CD4-positive, alpha-beta T cell treated with Interleukin-17A for 4 hours (primary cell): ENCODE measurements at regions not wholly inside any gene's neighbourhood (a gene's known extent, or its start where the extent isn't known, plus 50 kb on each side); places are given as distances from the start of the nearest gene placed in this dataset.
A peak's percentile ranks its signal among the peaks of the same experiment; 100 is the strongest.
"Not testable (repeated sequence)": the region's sequence is repeated elsewhere in the genome, so short reads cannot be mapped to it uniquely, and the experiment has no call there.

ENCODE experiments used
- DNase-seq: peaks from one replicate; pipeline ENCODE4 v3.0.0-alpha.2; 2020; ENCODE audit warnings: mixed read lengths

DNA sequence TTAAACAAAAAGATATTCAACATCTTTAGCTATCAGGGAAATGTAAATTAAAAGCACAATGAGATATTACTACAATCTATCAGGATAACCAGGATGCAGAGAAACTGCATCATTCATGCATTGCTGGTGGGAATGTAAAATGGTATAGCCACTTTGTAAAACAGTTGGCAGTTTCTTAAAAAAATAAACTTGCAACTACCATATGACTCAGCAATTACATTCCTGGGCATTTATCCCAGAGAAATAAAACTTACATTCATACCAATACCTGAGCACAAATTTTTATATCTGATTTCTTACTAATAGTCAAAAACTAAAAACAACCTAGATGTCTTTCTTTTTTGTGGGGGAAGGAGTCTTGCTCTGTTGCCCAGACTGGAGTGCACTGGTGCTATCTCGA, 190.3 kb upstream of the TAB2 start:
- no peak for DNase-seq

DNA sequence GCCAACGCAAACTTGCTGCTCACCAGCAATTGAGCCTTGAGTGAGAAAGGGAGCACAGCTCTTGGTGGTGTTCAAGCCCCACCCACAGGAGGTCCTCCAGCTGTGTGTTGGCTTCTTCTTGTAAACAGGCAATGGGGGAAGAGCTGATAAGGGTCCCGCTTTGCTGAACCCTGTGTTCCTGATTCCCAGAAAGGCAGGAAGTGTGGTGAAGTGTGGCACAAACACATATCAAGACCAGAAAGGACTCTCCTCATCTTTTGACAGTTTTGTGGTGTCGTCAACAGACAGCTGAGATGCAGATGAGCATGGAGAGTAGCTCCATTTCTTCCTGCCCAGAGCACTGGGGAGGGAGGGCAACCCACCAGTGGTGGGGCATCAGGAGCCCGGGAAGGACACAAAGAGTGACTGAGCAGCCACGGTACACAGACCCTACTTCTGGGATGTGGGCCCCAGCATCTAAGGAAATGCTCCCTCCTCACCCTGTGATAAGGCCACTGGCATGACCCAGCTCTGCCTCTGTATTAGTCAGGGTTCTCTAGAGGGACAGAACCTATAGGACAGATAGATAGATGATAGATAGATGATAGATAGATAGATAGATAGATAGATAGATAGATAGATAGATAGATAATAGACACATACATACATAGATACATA, 188.9 kb upstream of the TAB2 start:
- peak; percentile 69 for DNase-seq

DNA sequence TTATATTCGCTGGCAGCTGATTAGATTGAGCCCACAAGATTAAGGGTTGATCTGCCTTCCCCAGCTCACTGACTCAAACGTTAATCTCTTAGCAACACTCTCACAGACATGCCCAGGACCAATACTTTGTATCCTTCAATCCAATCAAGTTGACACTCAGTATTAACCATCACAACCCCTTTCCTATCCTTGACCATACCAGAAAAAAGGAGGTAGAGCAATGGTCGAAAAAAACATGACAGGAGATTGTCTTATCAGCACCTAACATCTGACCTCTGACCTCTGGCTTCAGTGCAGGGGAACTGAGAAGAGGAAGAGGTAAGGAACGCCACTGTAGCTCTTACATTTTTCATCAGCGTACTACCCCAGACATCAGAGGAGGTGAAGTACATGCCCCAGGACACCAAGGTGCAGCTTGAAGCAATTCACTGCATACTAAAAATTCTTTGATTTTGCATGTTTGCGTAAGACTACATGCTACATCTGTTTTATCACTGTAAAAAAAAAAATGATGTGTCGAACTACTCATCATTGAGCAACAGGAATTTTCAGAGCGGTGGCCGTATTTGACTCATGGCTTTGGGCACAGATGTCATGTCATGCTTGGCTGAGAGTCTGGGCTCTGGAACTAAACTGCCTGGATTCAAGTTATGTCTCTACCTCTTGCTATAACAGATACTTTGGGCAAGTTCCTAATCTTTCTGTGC, 188.0 kb upstream of the TAB2 start:
- peak; percentile 36 for DNase-seq

DNA sequence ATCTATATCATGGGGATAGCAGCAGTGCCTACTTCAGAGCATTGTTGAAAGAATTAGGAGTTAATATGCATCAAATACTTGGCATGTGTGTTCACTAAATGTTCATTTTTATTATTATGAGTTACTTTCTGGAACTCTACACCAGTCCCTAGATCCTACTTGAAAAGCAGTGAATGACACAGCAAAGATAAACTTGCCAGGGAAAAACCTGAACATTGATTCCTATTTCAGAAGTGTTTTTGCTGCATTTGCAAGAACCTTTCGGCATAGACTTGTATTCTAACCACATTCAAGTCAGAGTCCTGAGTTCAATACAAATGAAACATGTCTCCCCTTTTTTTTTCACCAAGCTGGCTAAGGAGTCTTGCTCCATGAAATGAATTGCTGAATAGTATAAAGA, 187.4 kb upstream of the TAB2 start:
- DNase-seq, result no peak

DNA sequence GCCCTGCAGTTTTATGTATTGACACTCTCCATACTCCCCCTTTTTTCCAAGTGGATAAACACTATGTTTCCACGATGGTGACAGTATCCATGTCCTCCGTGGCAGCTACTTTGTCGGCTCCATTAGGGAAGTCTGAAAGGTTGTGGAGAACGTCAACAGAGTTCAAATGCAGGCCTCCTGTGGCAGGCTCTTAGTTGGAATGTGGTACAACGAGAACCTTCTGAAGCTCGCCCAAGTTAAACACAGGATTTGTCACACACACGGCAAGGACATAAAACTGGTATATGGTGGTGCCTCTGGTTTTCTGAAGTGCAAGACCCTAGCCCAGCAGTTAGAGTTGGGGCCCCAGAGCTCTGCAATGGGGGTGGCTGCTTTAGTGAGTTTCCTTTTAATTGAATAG, 187.0 kb upstream of the TAB2 start:
- no peak for DNase-seq

DNA sequence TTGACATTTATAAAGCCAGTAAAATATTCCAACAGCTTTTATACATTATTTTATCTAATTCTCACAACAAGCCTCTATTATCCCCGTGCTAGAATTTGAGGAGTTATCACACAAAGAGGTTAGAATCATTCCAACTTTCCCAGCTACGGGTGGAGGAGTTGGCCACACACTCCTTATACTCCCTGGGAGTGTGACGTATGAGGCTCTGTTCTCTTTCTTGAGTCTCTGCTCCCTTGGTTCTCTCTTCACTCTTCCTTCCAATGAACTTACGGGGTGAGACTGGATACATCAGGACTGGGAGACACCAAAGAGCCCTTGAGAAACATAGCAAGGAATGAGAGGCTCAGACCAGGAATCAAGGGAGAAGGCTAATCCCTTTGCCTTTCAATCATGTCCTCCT, 185.6 kb upstream of the TAB2 start:
- DNase-seq, result no peak

DNA sequence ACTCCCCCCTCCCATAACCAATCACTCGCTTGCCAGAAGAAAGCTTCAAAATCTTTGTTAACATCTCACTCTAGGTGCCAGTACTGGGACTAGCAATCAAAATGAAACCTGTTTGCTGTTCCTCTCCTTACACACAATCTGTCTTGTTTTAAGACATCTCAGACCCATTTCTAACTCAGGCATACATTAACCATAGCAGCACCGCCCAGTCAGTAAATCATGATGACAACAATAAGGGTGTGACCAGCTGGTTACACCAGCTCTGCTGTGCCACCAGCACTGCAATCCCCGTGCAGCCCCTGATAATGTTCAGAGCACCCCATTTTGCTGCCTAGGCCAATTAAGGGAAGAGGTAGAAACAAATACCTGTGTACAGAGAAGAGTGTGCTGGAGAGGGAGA, 185.2 kb upstream of the TAB2 start:
- DNase-seq, result no peak

DNA sequence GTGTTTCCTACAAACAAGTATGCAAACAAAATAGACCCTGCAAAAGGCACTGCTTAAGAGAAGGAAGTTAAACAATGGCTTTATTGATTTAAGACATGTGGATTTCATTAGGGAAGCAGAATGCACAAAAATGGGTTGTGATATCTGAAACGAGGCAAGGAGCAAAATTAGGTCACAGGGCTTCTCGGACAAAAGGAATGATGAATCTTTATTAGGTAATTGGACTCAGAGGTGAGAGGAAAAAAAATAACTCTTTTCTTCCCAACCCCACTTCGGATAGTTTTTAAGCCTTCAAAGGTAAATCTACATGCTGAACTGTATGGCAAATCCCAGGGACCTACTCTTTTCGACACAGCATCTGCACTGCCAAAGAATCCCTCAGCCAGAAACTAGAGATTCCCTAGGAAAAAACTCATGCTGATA, 183.0 kb upstream of the TAB2 start:
- no peak for DNase-seq

DNA sequence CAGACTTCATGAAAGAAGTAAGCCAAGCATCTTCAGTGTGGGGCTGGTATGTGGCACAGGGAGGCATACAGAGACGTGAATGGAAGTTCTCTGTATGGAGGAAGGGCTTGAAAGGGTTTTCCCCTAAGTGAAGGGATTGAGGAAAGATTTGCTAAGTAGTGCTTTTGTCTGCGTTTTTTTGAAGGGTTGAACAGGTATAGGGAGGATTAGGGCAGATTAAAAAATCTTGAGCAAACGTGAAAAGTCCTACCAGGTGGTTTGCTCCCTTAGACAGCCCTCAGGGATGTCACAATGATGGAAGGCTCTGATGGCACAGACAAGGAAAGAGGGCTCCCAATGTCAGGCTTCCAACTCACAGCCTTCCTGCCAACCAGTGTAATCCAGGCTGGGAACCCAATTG, 181.7 kb upstream of the TAB2 start:
- no peak for DNase-seq

DNA sequence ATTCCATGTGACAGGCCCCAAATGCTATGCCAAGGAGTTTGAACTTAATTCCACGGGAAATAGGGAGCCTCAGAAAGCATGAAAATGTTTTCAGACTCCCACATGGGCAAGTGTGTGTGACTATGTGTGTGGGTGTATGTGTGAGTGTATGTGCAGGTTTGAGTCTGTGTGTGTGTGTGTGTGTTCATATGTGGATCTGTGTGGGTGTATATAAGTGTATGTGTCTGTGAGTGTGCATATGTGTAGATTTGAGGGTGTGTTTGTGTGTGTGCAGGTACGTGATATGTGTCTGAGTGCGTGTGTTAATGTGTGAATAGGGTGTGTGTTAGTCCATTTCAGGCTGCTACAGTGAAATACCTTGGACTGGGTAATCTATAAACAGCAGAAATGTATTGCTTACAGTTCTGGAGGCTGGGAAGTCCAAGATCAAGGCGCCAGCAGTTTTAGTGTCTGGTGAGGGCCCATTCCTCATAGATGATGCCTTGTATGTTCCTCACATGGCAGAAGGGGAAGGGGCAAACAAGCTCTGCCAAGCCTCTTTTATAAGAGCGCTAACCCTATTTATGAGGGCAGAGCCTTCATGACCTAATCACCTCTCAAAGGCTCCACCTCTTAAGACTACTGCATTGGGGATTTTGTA, 181.1 kb upstream of the TAB2 start:
- no peak for DNase-seq

DNA sequence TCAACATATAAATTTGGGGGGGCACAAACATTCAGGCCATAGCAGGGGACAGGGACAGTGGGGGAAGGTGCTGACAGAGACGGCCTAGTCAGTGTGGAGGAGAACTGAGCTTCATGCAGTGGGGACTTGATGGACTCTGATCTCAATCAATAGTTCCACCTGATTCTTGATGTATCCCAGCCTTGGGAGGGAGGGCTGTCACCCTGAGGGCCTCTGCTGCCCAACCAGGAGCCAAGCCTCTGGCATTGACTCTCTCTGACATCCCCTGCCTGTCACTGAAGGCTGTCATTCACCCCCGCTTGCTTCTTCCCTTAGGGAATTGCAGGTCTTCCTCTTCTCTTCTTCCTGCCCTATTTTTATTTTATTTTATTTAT, 180.6 kb upstream of the TAB2 start:
- DNase-seq, result no peak

DNA sequence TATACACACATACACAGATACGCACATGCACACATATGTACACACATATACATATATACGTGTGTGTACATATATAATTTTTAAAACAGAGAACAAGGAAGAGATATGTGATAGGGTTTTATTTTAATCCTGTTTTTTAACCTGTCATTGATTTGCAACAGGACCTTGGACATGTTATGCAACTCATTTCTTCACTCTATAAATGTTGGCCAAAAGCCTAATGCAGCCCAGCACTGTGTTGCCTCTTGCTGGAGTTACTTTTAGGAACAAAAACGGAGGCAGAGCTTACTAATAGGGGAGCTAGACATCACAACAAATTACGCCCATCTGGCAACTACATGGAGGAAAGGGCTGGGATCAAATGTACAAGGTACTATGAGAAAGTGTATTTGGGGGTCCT, 179.9 kb upstream of the TAB2 start:
- no peak for DNase-seq

DNA sequence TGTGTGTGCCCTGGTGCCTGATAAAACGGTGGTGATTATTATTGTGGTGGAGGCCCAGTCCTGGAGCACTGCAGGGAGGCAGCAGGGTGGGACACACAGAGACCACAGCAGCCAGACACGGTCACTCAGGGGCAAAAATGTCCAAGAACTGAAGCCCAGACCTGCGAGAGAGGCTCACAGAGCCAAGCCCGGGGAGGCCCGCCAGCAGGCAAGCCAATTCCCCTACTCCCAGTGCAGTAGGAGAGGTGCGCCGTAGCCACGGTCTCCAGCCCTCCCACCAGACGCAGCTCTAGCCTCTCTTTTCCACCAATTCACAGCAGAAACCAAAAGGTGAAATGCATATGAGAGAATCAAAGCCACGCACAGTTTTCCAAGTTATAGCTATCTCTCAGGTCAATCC, 179.4 kb upstream of the TAB2 start:
- DNase-seq, result no peak

DNA sequence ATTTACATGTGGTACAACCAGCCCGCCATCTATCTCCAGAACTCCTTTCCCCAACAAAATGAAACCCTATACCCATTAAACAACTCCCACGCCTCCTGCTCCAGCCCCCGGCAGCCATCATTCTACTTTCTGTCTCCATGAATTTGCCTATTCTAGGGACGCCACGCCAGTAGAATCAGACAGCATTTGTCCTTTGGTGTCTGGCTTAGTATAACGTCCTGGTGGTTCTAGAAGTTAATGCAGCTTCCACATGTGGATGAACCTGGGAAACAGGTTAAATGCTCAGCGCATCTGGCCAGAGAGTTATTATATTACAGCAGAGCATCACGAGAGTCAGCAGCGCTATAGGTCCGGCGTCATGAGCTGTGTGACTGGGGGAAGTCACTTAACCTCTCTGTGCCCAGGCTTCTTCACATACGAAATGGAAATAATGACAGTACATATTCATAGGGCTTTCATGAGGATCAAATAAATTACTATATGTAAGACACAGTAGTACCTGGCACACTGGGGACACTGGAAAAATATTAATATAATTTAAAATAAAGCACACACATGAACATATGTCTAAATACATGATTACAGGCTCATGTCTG, 178.7 kb upstream of the TAB2 start:
- DNase-seq, result no peak

DNA sequence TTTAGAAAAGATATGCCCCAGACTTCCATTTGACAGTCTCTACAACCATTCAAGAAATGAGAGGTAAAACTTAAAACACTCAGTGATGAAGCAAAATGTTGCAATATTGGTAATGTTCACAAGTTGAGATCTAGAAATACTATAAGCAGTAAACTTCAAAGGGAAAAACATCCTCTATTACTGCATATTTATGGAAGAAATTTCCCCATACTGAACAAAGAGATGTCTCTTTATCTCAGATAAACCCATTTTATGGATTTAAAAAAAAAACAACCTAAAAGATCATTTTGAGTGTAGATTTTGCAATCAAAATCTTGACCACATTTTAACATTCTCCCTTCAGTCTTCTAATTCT, 177.8 kb upstream of the TAB2 start:
- no peak for DNase-seq

DNA sequence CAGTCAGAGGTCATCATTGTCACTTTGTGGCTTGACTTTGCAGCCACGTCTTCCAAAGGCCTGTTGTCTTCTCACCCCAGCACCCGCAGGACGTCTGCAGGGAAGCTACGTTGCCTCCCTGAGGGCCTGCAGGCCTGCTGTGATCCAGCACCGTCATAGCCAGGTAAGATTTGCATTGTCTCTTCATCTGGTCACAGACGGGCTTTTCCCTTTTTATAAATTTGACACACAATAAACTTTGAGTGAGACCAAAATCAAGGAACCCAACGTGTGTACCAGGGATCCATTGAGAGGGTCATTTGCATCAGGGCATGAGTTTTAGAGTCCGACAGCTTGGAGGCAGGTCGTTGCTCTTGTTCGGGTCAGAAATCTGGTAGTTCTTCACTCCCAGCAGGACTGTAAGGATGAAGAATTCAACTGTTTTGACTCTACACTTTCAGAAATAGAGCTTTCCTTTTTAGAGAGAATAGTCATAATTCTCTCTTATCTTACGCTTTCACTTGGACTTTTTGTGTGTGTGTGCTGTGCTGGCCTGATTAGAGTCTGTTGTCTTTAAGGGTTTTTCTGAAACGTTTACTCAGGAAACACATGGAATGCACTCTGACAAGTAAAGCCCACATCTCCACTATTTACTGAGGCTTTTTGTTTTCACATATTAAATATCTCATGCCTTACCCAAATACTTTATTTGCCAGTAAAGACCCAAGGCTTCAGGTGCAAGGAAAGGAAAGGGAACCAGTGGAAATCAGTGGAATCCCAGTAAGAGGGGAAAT, 177.2 kb upstream of the TAB2 start:
- DNase-seq, result peak; percentile 75

DNA sequence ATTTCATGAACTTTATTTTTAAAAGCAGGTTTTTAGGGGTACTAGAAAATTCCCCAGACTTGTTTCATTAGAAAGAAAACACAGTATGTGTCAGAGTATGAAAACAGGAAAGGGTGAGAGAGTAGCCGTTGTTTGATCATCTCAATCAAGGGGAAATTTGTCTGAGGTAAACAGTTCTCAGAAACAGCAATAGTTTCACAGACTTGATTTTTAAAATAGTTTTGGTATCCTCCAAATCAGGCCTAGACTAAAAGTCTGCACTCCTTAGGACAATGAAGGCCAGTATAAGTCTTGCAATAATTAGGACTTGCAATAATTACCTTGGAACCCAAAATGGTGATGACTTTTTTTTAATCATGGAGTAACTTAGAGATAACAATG, 176.6 kb upstream of the TAB2 start:
- DNase-seq, result no peak

DNA sequence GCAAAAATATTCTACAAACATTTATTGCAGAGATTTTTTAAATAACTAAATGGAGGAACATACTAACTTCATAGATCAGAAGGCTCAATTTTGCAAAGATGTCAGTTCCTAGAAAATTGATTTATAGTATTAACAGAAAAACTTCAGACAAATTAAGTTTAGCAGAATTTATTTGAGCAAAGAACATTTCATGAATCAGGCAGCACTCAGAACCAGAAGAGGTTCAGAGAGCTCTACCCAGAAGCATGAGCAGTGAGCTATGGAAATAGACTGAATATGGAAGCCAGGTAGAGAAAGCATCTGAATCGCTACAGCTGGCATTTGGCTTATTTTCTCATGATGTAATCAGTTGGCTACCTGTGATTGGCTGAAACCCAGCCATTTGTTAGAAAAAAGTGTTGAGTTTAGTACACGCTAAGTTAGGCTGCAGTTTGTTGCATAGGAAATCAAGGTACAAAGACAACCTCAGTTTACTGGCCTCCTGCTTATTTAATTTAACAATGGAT, 174.5 kb upstream of the TAB2 start:
- no peak for DNase-seq

DNA sequence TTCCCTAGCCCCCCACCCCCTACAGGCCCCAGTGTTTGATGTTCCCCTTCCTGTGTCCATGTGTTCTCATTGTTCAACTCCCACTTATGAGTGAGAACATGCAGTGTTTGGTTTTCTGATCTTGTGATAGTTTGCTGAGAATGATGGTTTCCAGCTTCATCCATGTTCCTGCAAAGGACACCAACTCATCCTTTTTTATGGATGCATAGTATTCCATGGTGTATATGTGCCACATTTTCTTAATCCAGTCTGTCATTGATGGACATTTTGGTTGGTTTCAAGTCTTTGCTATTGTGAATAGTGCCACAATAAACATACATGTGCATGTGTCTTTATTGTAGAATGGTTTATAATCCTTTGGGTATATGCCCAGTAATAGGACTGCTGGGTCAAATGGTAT, 171.7 kb upstream of the TAB2 start:
- not testable (repeated sequence) for DNase-seq

DNA sequence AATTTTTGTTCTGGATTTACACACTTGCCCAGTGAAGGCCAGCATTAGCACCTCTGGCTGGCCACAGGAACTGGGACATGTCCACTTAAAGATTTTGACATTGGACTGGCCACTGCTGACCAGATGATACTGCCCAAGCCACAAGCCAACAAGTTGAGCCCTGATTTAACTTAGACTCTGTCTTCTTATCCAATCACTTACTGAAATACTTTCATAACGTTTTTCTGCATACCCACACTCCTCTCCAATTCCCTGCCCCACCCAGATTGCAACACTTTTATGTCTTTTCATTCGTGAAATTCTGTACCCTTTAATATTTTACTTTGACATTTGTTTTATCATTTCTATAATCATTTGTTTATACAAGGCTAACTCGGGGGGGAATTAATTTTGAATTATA, 170.3 kb upstream of the TAB2 start:
- DNase-seq, result no peak

DNA sequence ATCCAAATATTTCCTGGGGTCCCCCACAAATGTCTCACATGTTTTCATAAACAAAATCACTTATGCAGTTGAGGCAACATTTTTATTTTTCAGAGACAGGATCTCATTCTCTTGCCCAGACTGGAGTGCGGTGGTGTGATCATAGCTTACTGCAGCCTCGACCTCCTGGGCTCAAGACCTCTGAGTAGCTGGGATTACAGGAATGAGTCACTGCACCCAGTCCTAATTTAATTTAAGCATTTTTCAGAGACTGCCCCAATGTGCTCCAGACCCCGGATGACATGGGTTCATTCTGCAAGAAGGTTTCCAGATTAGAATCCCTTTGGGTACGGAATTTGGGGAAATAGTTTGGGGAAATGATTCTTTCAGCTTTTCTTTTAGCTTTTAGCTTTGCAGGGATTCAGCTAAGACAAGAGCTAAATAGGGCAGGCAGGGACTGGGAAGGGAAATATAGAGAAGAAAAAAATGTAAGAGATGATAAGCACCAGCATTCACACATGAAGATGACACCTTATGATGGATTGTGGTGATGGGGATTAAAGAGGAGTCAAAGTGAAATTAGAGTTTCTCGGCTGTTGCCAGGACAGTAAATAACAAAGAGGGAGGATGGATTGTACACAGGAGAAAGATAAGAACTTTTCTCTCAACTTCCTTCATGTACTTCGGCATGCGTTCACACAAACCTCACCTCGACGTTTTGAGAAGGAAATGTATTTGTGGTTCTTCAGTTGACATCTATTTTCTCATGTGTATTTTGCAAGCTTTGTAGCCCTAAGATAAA, 169.4 kb upstream of the TAB2 start:
- peak; percentile 50 for DNase-seq

DNA sequence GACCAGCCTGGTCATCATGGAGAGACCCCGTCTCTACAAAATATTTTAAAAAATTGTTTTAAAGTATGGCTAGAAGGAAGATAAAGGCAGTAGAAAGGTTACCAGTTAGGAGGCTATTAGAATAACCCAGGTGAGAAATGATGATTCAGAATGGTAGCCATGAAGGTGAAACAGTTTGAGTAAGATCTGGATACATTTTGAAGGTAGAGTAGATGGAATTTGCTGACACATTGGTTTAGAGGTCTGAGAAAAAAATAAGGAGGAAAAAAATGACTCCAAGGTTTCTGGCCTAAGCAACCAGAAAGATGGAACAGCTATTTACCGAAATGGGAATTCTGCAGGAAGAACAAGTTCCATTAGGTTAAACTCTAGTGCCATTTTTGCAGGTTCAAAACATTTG, 167.9 kb upstream of the TAB2 start:
- DNase-seq, result no peak
